Myocyte (in vitro differentiated cells): ENCODE measurements at regions not wholly inside any gene's neighbourhood (a gene's known extent, or its start where the extent isn't known, plus 50 kb on each side); places are given as distances from the start of the nearest gene placed in this dataset.

Experiments used
- DNase-seq: peaks from one replicate; pipeline ENCODE4 v3.0.0-alpha.2; 2012; ENCODE audit warnings: low read depth

- no peak for DNase-seq
Observed at GRCh38 chr3:174640932-174641331, 218.2 kb upstream of the NAALADL2 start.

GRCh38 chr3:174644287-174644686 is 214.8 kb upstream of the NAALADL2 start:
- no peak for DNase-seq

- DNase-seq: peak; percentile 1
Observed at GRCh38 chr3:174651951-174652350, 207.2 kb upstream of the NAALADL2 start.

- no peak for DNase-seq
Observed at GRCh38 chr3:174659511-174659910, 199.6 kb upstream of the NAALADL2 start.

GRCh38 chr3:174662653-174663052 is 196.5 kb upstream of the NAALADL2 start:
- no peak for DNase-seq

- no peak for DNase-seq
Observed at GRCh38 chr3:174667386-174667785, 191.7 kb upstream of the NAALADL2 start.

- no peak for DNase-seq
Observed at GRCh38 chr3:174675406-174675805, 183.7 kb upstream of the NAALADL2 start.

GRCh38 chr3:174681784-174682183 is 177.3 kb upstream of the NAALADL2 start:
- DNase-seq: no peak

- DNase-seq: no peak
Observed at GRCh38 chr3:174685796-174686195, 173.3 kb upstream of the NAALADL2 start.

GRCh38 chr3:174697310-174697709 is 161.8 kb upstream of the NAALADL2 start:
- DNase-seq: no peak

- no peak for DNase-seq
Observed at GRCh38 chr3:174700736-174701135, 158.4 kb upstream of the NAALADL2 start.

GRCh38 chr3:174710612-174711011 is 148.5 kb upstream of the NAALADL2 start:
- DNase-seq: no peak

- no peak for DNase-seq
Observed at GRCh38 chr3:174715386-174715785, 143.7 kb upstream of the NAALADL2 start.

- DNase-seq: no peak
Observed at GRCh38 chr3:174716956-174717505, 142.1 kb upstream of the NAALADL2 start.

GRCh38 chr3:174720717-174721116 is 138.4 kb upstream of the NAALADL2 start:
- no peak for DNase-seq

GRCh38 chr3:174725303-174725702 is 133.8 kb upstream of the NAALADL2 start:
- no peak for DNase-seq

GRCh38 chr3:174737966-174738365 is 121.2 kb upstream of the NAALADL2 start:
- no peak for DNase-seq

- no peak for DNase-seq
Observed at GRCh38 chr3:174749143-174749542, 110.0 kb upstream of the NAALADL2 start.

- DNase-seq: no peak
Observed at GRCh38 chr3:174755833-174756829, 103.0 kb upstream of the NAALADL2 start.

- no peak for DNase-seq
Observed at GRCh38 chr3:174758943-174759342, 100.2 kb upstream of the NAALADL2 start.

GRCh38 chr3:174767406-174767805 is 91.7 kb upstream of the NAALADL2 start:
- no peak for DNase-seq

GRCh38 chr3:174767853-174768382 is 91.2 kb upstream of the NAALADL2 start:
- DNase-seq: no peak
